GM19395 (cell line): ENCODE measurements at regions not wholly inside any gene's neighbourhood (a gene's known extent, or its start where the extent isn't known, plus 50 kb on each side); places are given as distances from the start of the nearest gene placed in this dataset.
A peak's percentile ranks its signal among the peaks of the same experiment; 100 is the strongest.

ENCODE experiments used
- ATAC-seq: cut with Tn5 transposase; IDR thresholded peaks from one replicate; pipeline ENCODE4 v1.9.1; 2021; ENCODE audit warnings: mild to moderate bottlenecking, moderate library complexity; ENCODE audit not compliant: unreplicated experiment

DNA sequence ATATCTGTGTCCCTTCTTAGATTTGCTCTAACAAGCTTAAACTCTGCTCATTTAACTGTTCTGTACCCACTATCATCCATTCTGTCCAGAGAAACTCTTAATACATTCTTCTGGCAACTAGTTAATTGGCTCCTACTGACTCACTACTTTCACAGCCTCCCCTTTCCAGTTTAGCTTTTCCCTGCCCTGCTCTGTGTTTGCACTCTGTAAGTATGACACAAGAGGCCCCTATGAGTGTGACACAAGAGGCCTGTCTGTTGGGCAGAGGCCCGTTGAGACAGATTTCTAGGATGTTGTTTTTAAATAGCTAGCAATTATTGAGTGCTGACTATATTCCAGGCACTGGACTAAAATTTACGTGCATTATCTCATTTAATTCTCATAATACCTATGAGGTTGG, 246.0 kb upstream of the DAAM1 start:
- ATAC-seq = no peak

DNA sequence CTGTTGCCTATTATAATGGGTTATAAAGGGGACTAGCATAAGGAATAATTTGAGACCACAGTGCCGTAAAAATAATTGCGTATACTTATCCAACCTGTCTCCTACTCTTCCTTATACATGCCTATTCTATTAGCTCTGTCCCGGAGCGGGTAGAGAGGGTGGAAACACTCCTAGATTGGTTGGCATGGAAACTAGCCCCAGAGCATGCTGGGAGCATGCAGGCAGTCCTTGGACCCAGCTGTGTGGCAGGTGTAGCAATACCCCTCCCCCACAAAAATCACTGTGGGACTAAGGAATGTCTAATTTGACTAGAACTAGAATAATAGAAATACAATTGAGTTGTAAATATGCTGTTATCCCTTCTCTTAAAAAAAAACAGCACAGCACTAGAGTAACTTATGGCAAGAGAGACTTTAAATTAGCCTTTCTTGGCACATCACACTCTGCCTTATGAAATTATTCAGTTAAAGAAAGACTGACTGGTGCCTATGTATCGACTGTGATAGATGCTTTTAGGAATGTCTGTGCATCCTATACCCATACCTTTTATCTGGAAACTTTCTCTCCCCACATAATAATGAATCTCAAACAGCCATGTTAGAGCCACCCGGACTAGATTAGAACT, 244.0 kb upstream of the DAAM1 start:
- ATAC-seq = no peak

DNA sequence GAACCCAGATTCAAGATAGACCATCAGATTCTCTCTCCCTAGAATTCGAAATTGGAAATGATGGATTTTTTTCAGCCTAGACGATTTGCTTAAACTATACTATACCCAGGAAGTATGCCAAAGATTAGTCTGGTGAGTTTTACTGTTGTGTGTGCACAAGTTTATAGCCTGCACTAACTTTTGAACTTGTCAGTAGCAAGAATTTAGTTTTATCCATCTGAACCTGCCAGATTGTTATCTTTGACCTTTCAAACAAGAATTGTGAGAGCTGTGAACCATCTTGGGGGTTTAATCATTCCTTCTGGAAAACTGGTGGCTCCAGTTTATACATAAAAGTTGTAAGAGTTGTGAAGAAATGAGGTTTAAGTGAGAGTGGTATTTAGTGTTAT, 243.5 kb upstream of the DAAM1 start:
- ATAC-seq = no peak

DNA sequence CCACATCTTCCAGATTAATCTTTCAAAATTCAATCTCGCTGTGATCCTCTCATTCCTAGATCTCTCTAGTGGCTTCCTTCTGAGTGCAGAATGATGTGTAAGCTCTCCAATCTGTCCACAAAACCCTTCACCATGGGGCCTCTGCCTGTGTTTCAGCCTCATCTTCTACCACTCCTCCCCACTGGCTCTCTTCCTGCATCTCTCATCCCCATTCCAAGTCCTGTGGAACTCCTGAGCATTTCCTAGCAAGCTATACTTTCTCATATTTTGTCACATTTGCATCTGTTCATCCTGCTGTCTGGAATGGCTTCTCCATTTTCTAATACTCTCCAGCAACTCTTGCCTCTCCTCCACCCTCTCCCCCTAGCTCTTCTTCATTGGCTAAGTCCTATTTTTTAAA, 242.0 kb upstream of the DAAM1 start:
- no peak for ATAC-seq

DNA sequence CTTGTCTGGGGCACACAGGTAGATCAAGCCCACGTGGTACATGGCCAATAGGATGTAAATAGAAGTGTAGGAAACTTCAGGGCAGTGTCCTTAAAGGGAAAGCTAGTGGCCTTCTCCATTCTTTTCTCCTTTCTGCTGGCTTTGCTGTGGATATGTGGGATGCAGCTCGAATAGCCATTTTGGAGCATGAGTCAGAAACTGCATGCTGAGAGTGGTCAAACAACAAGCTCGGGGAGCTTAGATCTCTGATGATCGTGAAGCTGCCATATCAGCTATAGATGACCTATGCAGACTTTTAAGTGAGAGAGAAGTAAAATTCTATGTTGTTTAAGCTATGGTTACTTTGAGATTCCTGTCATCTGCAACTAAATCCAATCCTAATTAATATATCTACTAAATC, 241.3 kb upstream of the DAAM1 start:
- ATAC-seq = no peak

DNA sequence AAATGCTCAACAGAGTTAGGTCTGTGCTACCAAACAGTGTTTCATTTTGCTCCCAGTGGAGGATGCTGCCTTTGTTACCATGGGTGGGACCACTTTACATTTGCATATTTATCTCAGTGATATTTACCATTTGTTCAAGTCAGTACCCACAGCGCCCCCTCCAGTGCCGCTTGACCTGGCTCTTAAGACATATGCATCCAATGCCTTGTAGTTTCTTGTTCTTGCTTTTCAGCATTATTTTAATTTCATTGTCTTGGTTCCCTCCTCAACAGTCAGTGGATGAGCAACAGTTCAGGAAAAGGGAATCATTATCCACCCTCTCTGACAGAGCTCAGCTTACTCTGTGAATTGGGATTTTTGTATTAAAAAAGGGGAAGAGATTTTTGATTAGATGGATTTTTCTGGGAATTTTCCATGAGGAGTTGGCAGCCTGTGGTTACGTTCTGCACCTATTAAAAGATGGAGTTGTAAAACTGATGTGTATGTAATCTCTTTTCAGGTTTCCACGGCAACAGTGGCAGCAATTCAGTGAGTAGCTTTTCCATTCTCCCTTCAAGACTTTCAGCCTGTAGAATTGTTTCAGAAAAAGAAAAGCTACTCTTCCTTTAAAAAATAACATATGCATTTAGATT, 240.5 kb upstream of the DAAM1 start:
- ATAC-seq = no peak

DNA sequence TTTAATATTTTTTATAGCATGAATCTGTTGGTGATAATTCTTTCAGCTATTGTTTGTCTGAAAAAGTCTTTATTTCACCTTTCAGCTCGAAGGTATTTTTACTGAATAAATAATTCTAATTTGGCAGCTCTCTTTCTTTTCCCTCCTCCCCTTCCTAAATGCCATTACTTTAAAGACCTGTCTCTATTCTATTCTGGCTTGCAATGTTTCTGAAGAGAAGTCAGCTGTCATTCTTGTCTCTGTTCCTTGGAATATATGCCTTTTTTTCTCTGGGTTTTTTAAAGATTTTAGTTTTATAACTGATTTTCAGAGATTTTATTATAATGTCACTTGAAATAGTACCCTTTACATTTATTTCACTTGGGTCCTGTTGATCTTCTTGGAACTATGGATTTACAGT, 237.9 kb upstream of the DAAM1 start:
- no peak for ATAC-seq

DNA sequence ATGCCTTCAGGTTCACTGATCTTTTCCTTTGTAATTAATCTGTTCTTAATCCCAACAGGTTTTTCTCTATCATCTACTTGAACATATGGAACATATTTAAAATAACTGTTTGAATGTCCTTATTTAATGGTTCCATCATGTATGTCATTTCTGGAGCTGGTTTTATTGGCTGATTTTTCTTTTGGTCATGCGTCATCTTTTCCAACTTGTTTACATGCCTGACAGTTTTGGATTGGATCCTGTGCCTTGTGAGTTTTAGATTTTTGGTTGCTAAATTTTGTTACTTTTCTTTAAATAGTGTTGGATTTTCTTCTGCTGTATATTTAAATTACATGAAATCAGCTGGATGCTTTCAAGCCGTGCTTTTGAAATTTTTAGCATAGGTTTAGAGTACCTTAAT, 237.3 kb upstream of the DAAM1 start:
- ATAC-seq = no peak

DNA sequence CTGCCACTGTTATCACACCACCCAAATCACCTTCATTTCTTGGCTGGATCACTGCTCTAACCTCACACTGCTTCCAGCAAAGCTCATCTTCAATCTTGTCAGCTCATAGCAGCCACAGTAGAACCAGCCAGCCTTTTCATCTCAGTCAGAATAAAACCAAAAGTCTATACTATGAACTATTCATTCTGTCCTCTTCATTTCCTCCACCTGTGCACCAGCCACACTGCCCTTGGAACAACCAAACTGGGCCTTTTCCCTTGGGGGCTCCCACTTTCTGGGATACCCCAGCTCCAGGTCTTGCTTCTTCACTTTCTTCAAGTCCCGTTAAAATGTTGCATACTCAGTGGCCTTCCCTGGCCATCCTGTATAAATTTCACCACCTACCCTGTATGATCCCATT, 234.4 kb upstream of the DAAM1 start:
- peak; percentile 43 for ATAC-seq

DNA sequence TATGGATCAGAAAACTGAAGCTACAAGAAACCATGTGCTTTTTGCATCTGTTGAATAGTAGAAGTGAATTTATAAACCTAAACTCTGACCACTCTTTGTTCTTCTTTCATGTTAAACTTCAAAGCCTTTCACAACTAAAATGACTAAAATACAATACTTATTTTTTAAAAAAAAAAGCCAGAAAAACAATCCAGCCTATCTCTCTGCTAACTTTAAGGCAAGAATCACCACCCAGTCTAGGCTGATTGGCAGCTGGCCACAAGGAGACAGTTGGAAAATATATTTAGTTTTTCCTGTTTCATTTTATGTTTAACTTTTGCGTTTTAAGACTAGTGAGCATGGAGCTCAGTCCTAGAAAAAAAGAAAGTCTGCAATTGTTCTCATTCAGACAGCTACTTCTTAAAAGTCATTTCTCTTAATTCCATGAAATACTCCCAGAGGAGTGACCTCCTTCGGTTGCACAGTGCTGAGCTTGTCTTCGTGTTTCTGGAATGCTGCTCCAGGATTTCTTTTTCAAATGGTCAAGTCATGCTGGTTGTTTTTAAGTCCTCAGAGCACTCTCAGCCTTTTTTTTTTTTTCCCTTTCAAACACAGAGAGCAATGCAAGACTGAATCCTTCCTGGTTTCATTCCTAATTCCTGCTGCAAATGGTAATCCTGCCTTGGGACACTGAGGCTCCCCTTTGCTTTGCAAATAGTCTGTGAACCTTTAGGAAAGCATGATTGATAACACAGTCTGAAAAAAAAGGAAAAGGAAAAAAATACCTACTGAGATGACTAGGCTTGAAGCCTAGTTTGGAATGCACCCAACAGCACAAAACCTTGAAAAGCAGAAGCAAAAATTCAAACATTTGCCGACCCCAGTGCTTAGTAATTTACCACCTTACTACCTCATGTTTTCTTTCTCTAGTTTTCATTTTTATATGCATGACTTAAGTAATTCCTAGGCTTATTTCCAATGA, 233.3 kb upstream of the DAAM1 start:
- ATAC-seq = peak; percentile 56

DNA sequence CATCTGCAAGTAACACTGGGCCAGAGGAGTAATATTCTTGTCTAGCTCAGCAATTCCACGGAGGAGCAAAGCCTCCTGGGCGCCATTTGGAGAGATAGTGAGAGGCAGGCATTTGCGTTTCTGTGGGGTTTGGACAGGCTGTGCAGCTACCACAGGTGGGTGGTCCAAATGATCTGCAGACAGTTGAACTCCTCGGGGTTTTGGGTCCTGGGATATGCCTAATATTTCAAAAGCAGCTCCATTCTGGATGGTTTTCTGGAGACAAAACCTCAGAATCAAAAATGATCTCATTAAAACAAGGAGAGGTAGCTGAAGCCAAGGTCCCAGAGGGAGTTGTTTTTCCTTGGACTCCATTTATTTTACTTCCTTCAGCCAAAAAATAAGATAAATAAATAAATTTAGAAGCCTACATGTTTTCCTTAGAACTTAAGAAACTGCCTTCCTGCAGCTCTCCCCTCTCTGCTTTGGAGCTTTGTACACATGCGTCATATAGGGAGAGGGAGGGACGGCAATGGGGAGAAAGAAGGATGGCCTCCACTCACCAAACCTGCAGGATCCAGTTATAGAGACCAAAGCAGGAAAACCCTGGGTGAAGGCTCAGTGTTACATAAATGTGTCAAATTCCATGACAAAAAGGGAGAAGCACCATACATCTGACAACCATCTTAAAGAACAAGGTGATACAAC, 227.3 kb upstream of the DAAM1 start:
- no peak for ATAC-seq

DNA sequence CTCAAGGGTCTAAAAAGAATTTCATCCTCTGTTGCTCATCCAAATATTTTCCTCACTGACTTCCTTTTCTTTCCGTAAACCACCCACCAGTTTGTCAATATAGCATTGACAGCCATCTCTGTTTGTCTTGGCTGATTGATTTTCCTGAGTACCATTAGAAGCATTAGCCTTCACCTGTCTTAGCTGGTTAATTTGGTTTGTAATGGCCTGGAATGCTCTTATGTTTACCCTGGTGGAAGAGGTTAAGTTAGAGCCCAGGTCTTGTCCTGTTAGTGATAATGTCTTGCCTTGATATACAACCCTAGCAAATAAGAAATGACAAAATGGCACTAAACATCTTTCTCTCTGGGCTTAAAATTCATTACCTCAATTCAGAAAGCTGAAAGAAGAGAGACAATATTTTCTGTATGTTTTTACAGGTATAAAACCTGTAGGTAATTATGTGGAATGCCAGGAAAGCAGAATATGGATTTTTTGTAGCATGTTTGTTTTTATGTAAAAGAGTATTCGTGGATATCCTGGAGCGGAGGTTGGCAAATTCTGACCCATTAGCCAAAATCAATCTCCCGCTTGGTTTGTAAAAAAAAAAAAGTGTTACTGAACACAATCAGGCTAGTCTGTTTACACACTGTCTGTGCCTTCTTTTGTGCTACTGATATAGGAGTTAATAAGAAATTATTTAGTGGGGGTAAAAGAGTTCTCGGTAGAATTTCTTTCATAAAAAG, 224.4 kb upstream of the DAAM1 start:
- ATAC-seq = no peak

DNA sequence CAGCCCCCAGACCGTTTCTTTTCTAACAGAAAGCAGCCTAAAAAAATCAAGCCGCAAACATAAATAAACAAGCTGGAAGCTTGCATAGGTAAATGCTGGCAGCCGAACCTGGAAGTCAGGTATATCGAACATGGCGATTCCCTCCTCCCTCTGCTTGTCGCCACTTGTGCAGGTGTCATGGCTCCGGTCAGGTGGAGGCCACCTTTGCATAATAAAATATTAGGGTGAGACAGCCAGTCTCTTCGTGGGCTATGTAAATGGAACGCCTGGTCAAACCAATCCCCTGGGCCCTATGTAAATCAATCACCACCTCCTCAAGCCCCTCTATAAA, 223.9 kb upstream of the DAAM1 start:
- no peak for ATAC-seq

DNA sequence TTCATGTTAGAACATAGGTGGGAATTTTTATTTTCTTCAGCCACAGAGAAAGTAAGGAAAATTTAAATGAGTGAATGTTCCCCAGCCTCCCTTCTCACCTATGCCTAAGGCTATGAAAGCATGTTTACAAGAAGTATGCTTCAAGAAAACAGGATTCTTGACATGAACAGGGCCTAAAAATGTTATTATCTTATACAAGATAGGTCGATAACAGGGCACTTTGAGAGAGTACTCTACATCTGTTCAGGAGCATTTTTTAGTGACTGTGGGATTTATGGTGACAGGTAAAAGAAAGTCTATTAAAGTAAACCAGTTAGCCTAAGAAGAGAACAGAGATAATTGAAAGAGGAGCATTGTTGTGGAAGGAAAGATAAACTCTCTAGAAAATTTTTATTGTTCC, 222.9 kb upstream of the DAAM1 start:
- ATAC-seq = no peak

DNA sequence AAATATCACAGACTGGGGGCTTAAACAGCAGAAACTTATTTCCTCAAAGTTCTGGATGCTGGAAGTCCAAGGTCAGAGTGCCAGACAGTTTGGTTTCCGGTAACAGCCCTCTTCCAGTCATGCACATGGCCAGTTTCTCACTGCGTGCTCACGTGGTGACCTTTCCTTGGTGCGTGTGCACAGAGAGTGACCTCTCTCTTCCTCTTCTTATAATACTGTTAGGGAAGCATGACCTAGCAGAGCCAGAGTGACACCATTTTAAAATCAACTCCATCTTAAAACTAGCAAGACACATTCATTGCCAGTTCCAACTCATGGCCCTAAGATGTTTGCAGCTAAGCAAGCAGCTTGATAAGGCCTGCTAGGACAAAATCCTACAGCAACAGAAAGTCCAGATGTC, 221.5 kb upstream of the DAAM1 start:
- no peak for ATAC-seq

DNA sequence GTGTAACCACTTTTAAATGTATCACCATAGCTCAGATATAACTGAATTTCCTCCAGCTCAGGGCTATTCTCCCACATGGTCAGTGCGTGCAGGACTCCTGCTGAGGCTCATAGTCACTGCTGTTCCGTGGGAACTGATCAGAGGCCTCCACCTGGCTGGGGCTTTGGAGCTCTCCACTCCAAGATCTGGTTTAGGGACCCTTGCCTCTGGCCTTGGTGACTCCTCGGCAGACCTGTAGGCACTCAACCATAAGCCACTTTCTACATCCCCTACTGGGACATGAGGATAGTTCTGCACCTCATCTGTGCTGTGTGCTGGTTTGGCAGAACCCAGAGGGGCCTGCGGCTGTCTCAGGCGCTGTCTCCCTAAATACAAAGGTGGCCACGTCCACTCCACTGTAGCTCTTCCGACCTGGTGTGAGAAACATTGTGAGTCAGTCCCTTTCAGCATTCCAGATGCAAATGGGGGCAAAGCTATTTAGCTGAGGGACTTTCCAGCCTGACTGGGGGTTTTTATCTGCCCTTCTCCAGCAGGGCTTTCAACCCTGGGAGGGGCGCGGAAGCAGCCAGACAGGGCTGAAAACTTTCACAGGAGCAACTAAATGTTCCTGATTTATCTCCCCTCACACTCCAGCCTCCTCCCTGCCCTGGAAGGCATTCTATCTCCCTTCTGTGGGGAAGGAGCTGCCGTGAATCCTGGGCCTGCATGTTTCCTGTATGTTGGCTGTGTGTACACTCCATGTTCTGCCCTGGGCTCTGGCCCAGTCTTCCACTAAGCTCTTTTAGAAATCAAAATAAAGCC, 218.3 kb upstream of the DAAM1 start:
- no peak for ATAC-seq

DNA sequence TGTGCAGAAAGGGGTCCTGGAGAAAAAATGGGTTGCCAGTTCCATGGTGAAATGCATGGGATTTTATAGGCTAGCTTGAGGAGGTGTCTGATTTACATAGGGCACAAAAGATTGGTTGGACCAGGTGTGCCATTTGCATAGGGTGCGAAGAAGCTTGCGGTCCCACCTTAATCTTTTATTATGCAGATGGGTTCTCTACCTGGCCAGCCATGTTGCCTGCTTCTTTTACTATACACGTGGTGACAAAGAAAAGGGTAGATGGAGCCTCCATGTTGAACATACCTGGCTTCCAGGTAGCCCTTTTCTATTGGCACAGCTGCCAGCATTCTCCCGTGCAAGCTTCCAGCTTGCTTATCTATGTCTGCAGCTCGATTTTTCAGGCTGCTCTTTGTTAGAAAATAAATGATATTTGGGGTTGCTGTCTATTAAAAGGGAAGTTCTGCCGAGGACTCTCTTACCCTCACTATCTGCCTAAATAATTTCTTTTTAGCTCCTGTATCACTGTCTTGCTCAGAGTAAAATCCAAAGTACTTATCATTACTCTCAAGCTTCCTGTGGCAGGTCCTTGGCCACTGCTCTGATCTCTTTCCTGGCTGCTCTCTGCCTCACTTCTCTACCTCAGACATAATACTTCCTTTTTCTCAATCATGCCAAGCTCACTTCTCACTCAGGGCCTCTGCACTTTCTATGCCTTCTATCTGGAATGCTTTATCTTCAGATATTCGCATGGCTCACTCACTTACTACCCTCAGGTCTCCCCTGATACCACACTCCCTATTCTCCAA, 216.0 kb upstream of the DAAM1 start:
- ATAC-seq = no peak

DNA sequence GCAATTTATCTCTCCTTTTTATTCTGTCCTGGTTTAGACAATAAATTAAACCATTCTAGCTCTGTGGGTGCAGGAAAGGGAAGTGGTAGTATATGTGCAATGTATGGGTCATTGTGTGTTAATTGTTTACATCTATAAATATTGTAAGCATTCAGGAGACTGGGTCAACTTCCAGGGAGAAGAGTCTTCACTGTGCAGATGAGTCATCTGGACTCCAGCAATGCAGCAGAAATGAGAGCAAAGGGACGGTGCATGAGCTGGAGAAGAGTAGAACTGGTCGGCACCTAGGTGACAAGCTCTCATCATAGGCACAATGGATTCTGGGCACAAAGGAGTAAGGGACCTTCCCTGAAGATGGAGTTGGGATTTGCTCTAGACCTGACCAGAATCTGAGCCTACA, 211.1 kb upstream of the DAAM1 start:
- ATAC-seq = no peak

DNA sequence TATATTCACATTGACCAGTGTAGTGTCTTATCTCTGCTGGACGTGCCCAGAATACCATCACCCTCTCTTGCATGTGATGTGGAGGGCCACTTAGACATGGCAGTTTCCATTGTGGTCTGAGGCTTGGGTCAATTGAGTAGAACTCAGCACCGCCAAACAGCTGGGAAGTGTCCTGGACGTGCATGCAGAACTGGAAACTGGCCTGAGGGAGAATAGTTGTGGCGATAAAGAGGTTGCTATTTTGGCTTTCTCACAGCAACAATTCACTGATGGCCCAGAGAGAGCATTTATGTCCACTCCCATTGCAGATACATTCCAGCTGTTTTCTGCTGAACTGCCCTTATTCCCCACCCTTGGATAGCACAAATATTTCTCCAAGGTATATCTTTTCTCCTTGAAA, 210.1 kb upstream of the DAAM1 start:
- no peak for ATAC-seq
